OCI-LY7 (cell line): ENCODE measurements at regions not wholly inside any gene's neighbourhood (a gene's known extent, or its start where the extent isn't known, plus 50 kb on each side); places are given as distances from the start of the nearest gene placed in this dataset.

Experiments
- BruUV-seq: library from RNA; stranded (reverse); fragments of 400-500 nt; replicated peaks from 2 replicates; lab custom pipeline; 2021; lab: Mats Ljungman, UMichigan
- CTCF ChIA-PET: fragments of 300-600 bp; sonication (Branson Sonifier 250); formaldehyde crosslinking; loops from one replicate; lab custom pipeline; 2022; ENCODE audit warnings: antibody characterized with exemption; ENCODE audit not compliant: unreplicated experiment; lab: Charles Lee
- POLR2A ChIA-PET: fragments of 300-600 bp; sonication (Branson Sonifier 250); formaldehyde crosslinking; loops from one replicate; lab custom pipeline; 2022; ENCODE audit warnings: antibody characterized with exemption; lab: Charles Lee
- DNase-seq: peaks from one replicate; pipeline ENCODE4 v3.0.0-alpha.2; 2015; ENCODE audit warnings: low spot score
- H2AFZ ChIP-seq: fragments of 200-600 bp; sonication (generic), shearing (Covaris generic); 2 replicates; pipeline ENCODE4 v1.6.1; 2014; ENCODE audit warnings: mild to moderate bottlenecking, antibody characterized with exemption, low read length, moderate library complexity
- H3K27ac ChIP-seq: fragments of 200-600 bp; sonication (generic); 2 replicates; pipeline ENCODE4 v1.5.1; 2014; ENCODE audit warnings: mixed run types, low read depth, mild to moderate bottlenecking, moderate library complexity, low read length, inconsistent platforms; ENCODE audit not compliant: poor library complexity, severe bottlenecking
- H3K36me3 ChIP-seq: fragments of 200-600 bp; sonication (generic); 2 replicates; pipeline ENCODE4 v1.6.1; 2014; ENCODE audit warnings: mild to moderate bottlenecking, antibody characterized with exemption, low read length, moderate library complexity, mixed read lengths; ENCODE audit not compliant: insufficient read depth
- H3K4me1 ChIP-seq: fragments of 200-600 bp; sonication (generic); 2 replicates; pipeline ENCODE4 v1.5.1; 2014; ENCODE audit warnings: mild to moderate bottlenecking, low read length; ENCODE audit not compliant: insufficient read depth, poor library complexity, severe bottlenecking
- H3K4me2 ChIP-seq: fragments of 200-600 bp; sonication (generic); 2 replicates; pipeline ENCODE4 v1.6.1; 2014; ENCODE audit warnings: mild to moderate bottlenecking, low read length
- H3K4me3 ChIP-seq: fragments of 200-600 bp; sonication (generic); 2 replicates; pipeline ENCODE4 v1.5.1; 2014; ENCODE audit warnings: mild to moderate bottlenecking, low read depth, low read length; ENCODE audit not compliant: poor library complexity, severe bottlenecking
- H3K79me2 ChIP-seq: fragments of 200-600 bp; sonication (generic); 2 replicates; pipeline ENCODE4 v1.6.1; 2016; ENCODE audit warnings: low read depth, mild to moderate bottlenecking, low read length, moderate library complexity, mixed read lengths; ENCODE audit not compliant: insufficient read depth
- H3K9me2 ChIP-seq: fragments of 200-600 bp; sonication (generic); 2 replicates; pipeline ENCODE4 v1.6.1; 2016; ENCODE audit warnings: mild to moderate bottlenecking, low read length, mixed read lengths; ENCODE audit not compliant: insufficient read depth
- H3K9me3 ChIP-seq: fragments of 200-600 bp; sonication (generic); 2 replicates; pipeline ENCODE4 v1.6.1; 2014; ENCODE audit warnings: mild to moderate bottlenecking, mixed run types, low read length, mixed read lengths
- H4K20me1 ChIP-seq: fragments of 200-600 bp; sonication (generic); 2 replicates; pipeline ENCODE4 v1.6.1; 2014; ENCODE audit warnings: mild to moderate bottlenecking, antibody characterized with exemption, low read length, moderate library complexity, mixed read lengths; ENCODE audit not compliant: insufficient read depth
- EZH2phosphoT487 ChIP-seq: fragments of 200-600 bp; sonication (generic); IDR thresholded peaks from 2 replicates; pipeline ENCODE4 v1.6.1; 2018; ENCODE audit warnings: low read depth, borderline replicate concordance, mild to moderate bottlenecking, mixed run types, antibody characterized with exemption, low read length, moderate library complexity, mixed read lengths
- intact Hi-C: fragments of 100-400 bp; cut with micrococcal nuclease; formaldehyde crosslinking; loops from one replicate; pipeline ENCODE4 v1.10.0; 2022; ENCODE audit not compliant: unreplicated experiment
- TF ChIP-seq, protein P1 (sequence below): fragments of 200-600 bp; sonication (generic); conservative IDR thresholded peaks from 2 replicates; pipeline ENCODE4 v1.5.1; 2014; ENCODE audit warnings: mild to moderate bottlenecking, antibody characterized with exemption, low read length, moderate library complexity, mixed read lengths

DNA sequence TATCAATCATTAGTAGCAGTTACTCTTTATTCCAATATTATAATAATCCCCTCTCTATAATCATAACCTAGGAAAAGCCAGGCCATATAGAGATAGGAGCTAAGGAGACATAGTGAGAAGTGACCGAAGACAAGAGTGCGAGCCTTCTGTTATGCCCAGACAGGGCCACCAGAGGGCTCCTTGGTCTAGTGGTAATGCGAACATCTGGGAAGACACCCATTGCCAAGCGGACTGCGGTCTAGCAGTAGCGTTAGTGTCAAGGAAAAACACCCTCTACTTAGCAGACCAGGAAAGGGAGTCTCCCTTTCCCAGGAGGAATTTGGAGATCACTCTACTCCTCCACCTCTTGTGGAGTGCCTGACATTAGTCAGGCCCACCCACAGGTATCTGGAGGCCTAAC is 920.9 kb downstream of the CDY2B start:
- intact Hi-C loops = no loop called here
- TF ChIP-seq, protein P1, sequence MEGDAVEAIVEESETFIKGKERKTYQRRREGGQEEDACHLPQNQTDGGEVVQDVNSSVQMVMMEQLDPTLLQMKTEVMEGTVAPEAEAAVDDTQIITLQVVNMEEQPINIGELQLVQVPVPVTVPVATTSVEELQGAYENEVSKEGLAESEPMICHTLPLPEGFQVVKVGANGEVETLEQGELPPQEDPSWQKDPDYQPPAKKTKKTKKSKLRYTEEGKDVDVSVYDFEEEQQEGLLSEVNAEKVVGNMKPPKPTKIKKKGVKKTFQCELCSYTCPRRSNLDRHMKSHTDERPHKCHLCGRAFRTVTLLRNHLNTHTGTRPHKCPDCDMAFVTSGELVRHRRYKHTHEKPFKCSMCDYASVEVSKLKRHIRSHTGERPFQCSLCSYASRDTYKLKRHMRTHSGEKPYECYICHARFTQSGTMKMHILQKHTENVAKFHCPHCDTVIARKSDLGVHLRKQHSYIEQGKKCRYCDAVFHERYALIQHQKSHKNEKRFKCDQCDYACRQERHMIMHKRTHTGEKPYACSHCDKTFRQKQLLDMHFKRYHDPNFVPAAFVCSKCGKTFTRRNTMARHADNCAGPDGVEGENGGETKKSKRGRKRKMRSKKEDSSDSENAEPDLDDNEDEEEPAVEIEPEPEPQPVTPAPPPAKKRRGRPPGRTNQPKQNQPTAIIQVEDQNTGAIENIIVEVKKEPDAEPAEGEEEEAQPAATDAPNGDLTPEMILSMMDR = peak; percentile 44
- no peak for TF ChIP-seq EZH2phosphoT487
- no peaks in the 10 kb centered on the region for H3K9me3 ChIP-seq
- H3K4me3 ChIP-seq = no peak overlapping the region
- ChIA-PET POLR2A (no interaction called here), CTCF (no interaction called here)
- no peaks in the 10 kb centered on the region for H3K9me2 ChIP-seq
- no peak overlapping the region for H2AFZ ChIP-seq
- no peaks in the 10 kb centered on the region for H3K79me2 ChIP-seq
- no peak overlapping the region for H3K27ac ChIP-seq
- DNase-seq = no peak
- no peaks in the 10 kb centered on the region for H4K20me1 ChIP-seq
- no peaks in the 10 kb centered on the region for H3K36me3 ChIP-seq
- no TSS peak for BruUV-seq
- no peak overlapping the region for H3K4me2 ChIP-seq
- no peaks in the 10 kb centered on the region for H3K4me1 ChIP-seq

DNA sequence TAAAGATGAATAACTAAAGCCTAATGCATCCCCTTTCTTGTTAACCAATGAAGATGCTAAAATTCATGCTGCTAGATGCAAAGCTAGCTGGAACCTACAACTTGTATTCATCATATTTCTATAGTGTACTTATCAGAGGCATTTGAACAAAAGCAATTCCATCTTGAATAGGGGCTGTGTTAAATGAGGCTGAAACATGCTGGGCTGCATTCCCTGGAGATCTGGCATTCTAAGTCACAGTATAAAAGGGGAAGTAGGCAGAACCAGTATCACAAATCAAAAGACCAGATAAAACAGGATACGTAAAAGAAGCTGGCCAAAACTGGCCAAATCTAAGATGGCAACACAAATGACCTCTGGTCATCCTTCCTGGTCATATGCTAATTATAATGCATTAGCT is 932.8 kb downstream of the CDY2B start:
- Histone ChIP-seq H3K79me2 (no peaks in the 10 kb centered on the region), H3K4me3 (no peak overlapping the region), H3K4me1 (no peaks in the 10 kb centered on the region), H3K9me3 (no peaks in the 10 kb centered on the region), H3K9me2 (no peaks in the 10 kb centered on the region), H3K36me3 (no peaks in the 10 kb centered on the region), H2AFZ (no peak overlapping the region), H4K20me1 (no peaks in the 10 kb centered on the region), H3K27ac (no peak overlapping the region), H3K4me2 (no peak overlapping the region)
- TF ChIP-seq EZH2phosphoT487 = no peak
- TF ChIP-seq, protein P1 = no peak
- CTCF ChIA-PET = no interaction called here
- POLR2A ChIA-PET = no interaction called here
- BruUV-seq = no TSS peak
- intact Hi-C loops = no loop called here
- DNase-seq = no peak
